MG63 (cell line): ENCODE measurements at regions not wholly inside any gene's neighbourhood (a gene's known extent, or its start where the extent isn't known, plus 50 kb on each side); places are given as distances from the start of the nearest gene placed in this dataset.
A peak's percentile ranks its signal among the peaks of the same experiment; 100 is the strongest.

Experiments used
- DNase-seq: peaks from one replicate; pipeline ENCODE4 v3.0.0-alpha.2; 2020
- H3K27me3 ChIP-seq: fragments of 250-450 bp; sonication (Bioruptor Pico); 2 replicates; pipeline ENCODE4 v1.5.1; 2020; ENCODE audit warnings: mild to moderate bottlenecking, moderate library complexity
- H3K36me3 ChIP-seq: fragments of 250-450 bp; sonication (Bioruptor Pico); 2 replicates; pipeline ENCODE4 v1.5.1; 2020; ENCODE audit warnings: mild to moderate bottlenecking, moderate library complexity
- H3K4me3 ChIP-seq: fragments of 250-450 bp; sonication (Bioruptor Pico); 2 replicates; pipeline ENCODE4 v1.5.1; 2020; ENCODE audit warnings: mild to moderate bottlenecking, moderate library complexity
- H3K9me3 ChIP-seq: fragments of 250-450 bp; sonication (Bioruptor Pico); 2 replicates; pipeline ENCODE4 v1.5.1; 2020; ENCODE audit warnings: mild to moderate bottlenecking, moderate library complexity

DNA sequence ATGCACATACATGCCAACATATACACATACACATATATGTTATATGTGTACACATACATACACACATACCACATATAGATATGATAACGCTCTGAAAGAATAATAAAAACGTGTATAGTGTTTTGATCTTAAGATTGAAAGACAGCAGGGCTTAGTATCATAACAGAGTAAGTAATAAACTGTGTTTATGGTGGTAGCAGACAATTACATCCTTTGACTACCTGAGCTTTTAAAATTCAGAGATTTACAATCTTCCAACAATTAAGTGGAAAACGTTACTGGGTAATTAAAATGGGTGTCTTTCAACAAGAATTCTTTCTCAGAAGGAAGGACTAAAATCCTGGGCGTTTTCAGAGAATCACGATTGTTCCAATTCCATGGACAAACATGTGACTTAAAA, 552.4 kb downstream of the EPHA4 start:
- no peaks in the 10 kb centered on the region for H3K27me3 ChIP-seq
- no peaks in the 10 kb centered on the region for H3K9me3 ChIP-seq
- no peak overlapping the region for H3K4me3 ChIP-seq
- no peak for DNase-seq
- H3K36me3 ChIP-seq = no peaks in the 10 kb centered on the region

- no peak for DNase-seq
- Histone ChIP-seq H3K9me3 (no peaks in the 10 kb centered on the region), H3K27me3 (no peaks in the 10 kb centered on the region), H3K36me3 (no peaks in the 10 kb centered on the region), H3K4me3 (no peak overlapping the region)
These were observed 549.5 kb downstream of the EPHA4 start for GRCh38 chr2:221022554-221022953.

GRCh38 chr2:221025398-221025797, 546.7 kb downstream of the EPHA4 start:
- Histone ChIP-seq H3K9me3 (no peaks in the 10 kb centered on the region), H3K36me3 (no peaks in the 10 kb centered on the region), H3K4me3 (no peak overlapping the region), H3K27me3 (no peaks in the 10 kb centered on the region)
- DNase-seq = no peak

- no peaks in the 10 kb centered on the region for H3K9me3 ChIP-seq
- no peak overlapping the region for H3K4me3 ChIP-seq
- no peak for DNase-seq
- no peaks in the 10 kb centered on the region for H3K27me3 ChIP-seq
- H3K36me3 ChIP-seq = no peaks in the 10 kb centered on the region
These were observed 537.9 kb downstream of the EPHA4 start for GRCh38 chr2:221034026-221034701.

DNA sequence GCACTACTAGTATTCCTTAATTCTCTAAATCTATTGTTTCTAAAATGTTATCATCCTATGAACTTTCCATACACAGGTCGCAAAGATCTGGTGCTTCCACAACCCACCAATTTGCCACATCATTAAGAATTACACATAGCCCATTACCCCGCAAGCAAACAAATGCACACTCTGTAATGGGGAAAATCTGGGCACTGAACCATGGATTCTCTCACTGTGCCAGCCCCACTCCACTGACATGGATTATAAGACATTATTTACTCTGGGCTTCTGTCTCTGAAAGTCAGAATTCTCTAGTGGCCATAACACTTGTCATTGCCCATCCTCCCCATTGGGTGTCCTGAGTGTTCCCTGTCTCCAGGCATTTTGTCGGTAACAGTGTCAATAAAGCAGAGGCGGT, 537.1 kb downstream of the EPHA4 start:
- H3K36me3 ChIP-seq = no peaks in the 10 kb centered on the region
- H3K9me3 ChIP-seq = no peaks in the 10 kb centered on the region
- DNase-seq = no peak
- no peak overlapping the region for H3K4me3 ChIP-seq
- H3K27me3 ChIP-seq = no peaks in the 10 kb centered on the region

DNA sequence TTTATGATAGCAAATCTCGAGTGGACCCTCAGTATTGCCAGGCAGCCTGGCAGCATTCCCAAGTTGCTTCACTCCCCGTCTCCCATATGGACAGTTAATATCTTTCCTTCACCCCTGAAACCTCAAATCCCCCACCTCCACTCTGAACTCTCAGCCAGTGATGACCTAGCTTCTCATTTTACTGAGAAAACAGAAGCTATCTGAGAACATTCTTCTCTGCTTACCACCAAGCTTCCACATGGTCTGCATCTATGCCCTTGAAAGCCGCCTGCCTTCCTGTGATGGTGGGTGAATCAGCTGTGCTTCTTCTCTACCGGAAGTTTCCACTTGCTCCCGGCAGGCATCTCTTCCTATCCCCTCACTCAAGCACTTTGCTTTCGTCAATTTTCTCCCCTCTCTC, 529.2 kb downstream of the EPHA4 start:
- no peak for DNase-seq
- Histone ChIP-seq H3K36me3 (no peaks in the 10 kb centered on the region), H3K4me3 (no peak overlapping the region), H3K9me3 (no peaks in the 10 kb centered on the region), H3K27me3 (no peaks in the 10 kb centered on the region)

- no peaks in the 10 kb centered on the region for H3K9me3 ChIP-seq
These were observed 527.3 kb downstream of the EPHA4 start for GRCh38 chr2:221044781-221045180.

DNA sequence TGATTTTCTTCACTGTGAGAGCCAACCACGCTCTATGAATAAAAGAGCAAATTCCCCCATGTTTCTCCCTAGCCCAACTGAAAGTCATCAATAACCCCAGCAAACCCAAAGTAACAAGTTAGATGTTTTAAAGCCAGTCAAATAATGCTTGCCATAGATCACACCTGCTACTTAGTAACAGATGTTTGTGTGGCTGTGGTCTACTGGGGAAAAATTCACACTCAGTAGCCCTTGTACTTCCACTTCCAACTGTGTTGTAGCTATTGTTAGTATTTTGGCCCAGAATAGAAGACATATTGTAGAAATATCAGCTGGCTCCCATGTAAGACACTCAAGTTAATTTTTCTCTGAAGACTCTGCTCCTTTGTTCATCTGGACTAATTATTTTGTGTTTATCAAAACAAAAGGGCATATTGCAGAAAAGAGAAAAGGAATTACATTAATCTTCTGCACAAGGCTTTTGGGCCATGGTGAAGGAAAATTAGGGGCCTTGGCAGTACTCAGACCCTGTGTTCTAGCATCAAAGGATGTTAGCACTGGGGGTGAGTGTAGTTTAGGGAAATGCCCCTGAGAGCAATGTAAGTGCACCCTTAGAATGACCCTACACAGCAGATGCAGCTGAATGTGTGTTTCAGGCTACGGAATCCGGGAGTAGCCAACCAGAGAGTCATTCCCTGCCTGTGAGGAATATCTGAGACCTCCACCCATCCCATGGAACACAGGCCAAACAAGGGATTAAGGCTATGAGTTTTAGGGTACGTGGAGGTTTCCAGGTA, 521.9 kb downstream of the EPHA4 start:
- Histone ChIP-seq H3K9me3 (no peaks in the 10 kb centered on the region), H3K4me3 (no peak overlapping the region), H3K36me3 (no peaks in the 10 kb centered on the region), H3K27me3 (0 out of 2 replicates have a peak, but pooled peaks cover 3% of the 10 kb centered on the region)
- no peak for DNase-seq

More at GRCh38 chr2:221044781-221045180, 527.3 kb downstream of the EPHA4 start:
- H3K36me3 ChIP-seq = no peaks in the 10 kb centered on the region
- no peak for DNase-seq
- no peak overlapping the region for H3K4me3 ChIP-seq
- H3K27me3 ChIP-seq = no peaks in the 10 kb centered on the region

GRCh38 chr2:221051162-221051561, 520.9 kb downstream of the EPHA4 start:
- no peak for DNase-seq
- Histone ChIP-seq H3K36me3 (no peaks in the 10 kb centered on the region), H3K27me3 (0 out of 2 replicates have a peak, but pooled peaks cover 3% of the 10 kb centered on the region), H3K9me3 (no peaks in the 10 kb centered on the region), H3K4me3 (no peak overlapping the region)

- Histone ChIP-seq H3K9me3 (0 out of 2 replicates have a peak, but pooled peaks cover 2% of the 10 kb centered on the region), H3K36me3 (no peaks in the 10 kb centered on the region), H3K4me3 (no peak overlapping the region), H3K27me3 (no peaks in the 10 kb centered on the region)
- DNase-seq = peak; percentile 21
These were observed 511.7 kb downstream of the EPHA4 start for GRCh38 chr2:221060376-221060775.

DNA sequence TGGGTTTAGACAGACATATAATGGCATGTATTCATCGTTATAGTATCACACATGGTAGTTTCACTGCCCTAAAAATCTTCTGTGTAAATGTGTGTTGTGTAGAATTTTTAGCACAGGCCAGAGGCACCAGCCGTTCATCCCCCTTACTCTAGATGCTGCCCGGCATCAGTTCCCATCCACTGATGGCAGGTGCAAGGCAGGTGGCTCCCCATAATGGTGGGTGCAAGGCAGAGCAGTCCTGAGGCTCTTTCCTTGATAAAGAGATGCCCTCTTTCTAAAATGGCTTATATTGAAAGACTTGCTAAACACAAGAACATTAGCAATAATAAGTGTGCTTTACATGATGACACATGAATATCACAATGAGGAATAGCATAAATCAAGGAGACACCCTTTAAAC, 508.5 kb downstream of the EPHA4 start:
- DNase-seq = no peak
- Histone ChIP-seq H3K27me3 (no peaks in the 10 kb centered on the region), H3K9me3 (peaks cover 2% of the 10 kb centered on the region; the same call in 1 of the 2 replicates), H3K36me3 (no peaks in the 10 kb centered on the region), H3K4me3 (no peak overlapping the region)

- H3K9me3 ChIP-seq = no peaks in the 10 kb centered on the region; the same call in 1 of the 2 replicates
- DNase-seq = no peak
- no peaks in the 10 kb centered on the region for H3K27me3 ChIP-seq
- H3K36me3 ChIP-seq = no peaks in the 10 kb centered on the region
- H3K4me3 ChIP-seq = no peak overlapping the region
These were observed 507.8 kb downstream of the EPHA4 start for GRCh38 chr2:221064058-221064854.

GRCh38 chr2:221064880-221065279, 507.2 kb downstream of the EPHA4 start:
- H3K4me3 ChIP-seq = no peak overlapping the region
- H3K36me3 ChIP-seq = no peaks in the 10 kb centered on the region
- H3K27me3 ChIP-seq = no peaks in the 10 kb centered on the region
- no peaks in the 10 kb centered on the region; the same call in 1 of the 2 replicates for H3K9me3 ChIP-seq
- no peak for DNase-seq

DNA sequence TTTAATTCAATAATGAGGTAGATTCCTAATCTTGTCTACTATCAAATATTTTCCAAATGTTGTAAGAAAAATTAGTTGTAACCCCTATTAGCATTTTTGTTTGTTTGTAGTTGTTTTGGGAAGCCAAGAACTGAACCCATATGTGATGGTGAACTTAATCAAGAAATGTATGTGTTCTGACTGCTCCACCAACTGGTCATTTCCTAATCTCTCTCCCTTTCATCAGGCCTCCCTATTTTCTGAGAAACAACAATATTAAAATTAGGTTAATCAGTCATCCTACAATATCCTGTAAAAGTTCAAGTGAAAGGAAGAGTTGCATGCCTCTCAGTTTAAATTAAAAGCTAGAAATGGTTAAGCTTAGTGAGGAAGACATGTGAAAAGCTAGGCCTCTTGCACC, 504.0 kb downstream of the EPHA4 start:
- Histone ChIP-seq H3K27me3 (no peaks in the 10 kb centered on the region), H3K4me3 (no peak overlapping the region), H3K9me3 (no peaks in the 10 kb centered on the region; the same call in 1 of the 2 replicates), H3K36me3 (no peaks in the 10 kb centered on the region)
- no peak for DNase-seq

GRCh38 chr2:221070106-221070505, 502.0 kb downstream of the EPHA4 start:
- H3K9me3 ChIP-seq = no peaks in the 10 kb centered on the region; the same call in 1 of the 2 replicates
- no peaks in the 10 kb centered on the region for H3K36me3 ChIP-seq
- no peaks in the 10 kb centered on the region for H3K27me3 ChIP-seq
- DNase-seq = no peak
- no peak overlapping the region for H3K4me3 ChIP-seq

- DNase-seq = no peak
- H3K9me3 ChIP-seq = no peaks in the 10 kb centered on the region
- H3K27me3 ChIP-seq = no peaks in the 10 kb centered on the region
- H3K36me3 ChIP-seq = no peaks in the 10 kb centered on the region
- H3K4me3 ChIP-seq = no peak overlapping the region
These were observed 498.6 kb downstream of the EPHA4 start for GRCh38 chr2:221073326-221074049.
